HepG2 (cell line): ENCODE measurements at regions not wholly inside any gene's neighbourhood (a gene's known extent, or its start where the extent isn't known, plus 50 kb on each side); places are given as distances from the start of the nearest gene placed in this dataset.
A peak's percentile ranks its signal among the peaks of the same experiment; 100 is the strongest.

ENCODE experiments used
- ATAC-seq: fragments of 200-7000 bp; cut with Tn5 transposase; 3 replicates; pipeline ENCODE4 v1.9.1; 2020; ENCODE audit warnings: mild to moderate bottlenecking, moderate library complexity
- BruUV-seq: library from RNA; stranded (reverse); fragments of 400-500 nt; replicated peaks from 2 replicates; lab custom pipeline; 2021; lab: Mats Ljungman, UMichigan
- CTCF ChIA-PET: fragments of 300-600 bp; formaldehyde crosslinking; extraction: SDS; loops from one replicate; lab custom pipeline; 2021; ENCODE audit warnings: low total read pairs, inconsistent platforms, low intra/inter-chr PET ratio; lab: Yijun Ruan, JAX
- POLR2A ChIA-PET: fragments of 350-600 bp; sonication (Branson Sonifier 250); formaldehyde crosslinking; loops from one replicate; lab custom pipeline; 2020; ENCODE audit warnings: antibody characterized with exemption, inconsistent platforms; lab: Yijun Ruan, JAX
- DNase-seq: peaks from one replicate; pipeline ENCODE4 v3.0.0-alpha.2; 2015; ENCODE audit warnings: low spot score
- FAIRE-seq: peaks from 3 replicates; lab custom pipeline; 2011; peaks lifted over from hg19 to GRCh38; lab: Jason Lieb, UNC
- H2AFZ ChIP-seq: one replicate; pipeline ENCODE4 v1.6.1; 2011; ENCODE audit warnings: low read length, inconsistent platforms
- H3K27ac ChIP-seq: fragments of 300-600 bp; 3 replicates; pipeline ENCODE4 v1.8.0; 2011; ENCODE audit warnings: mixed run types, mild to moderate bottlenecking, mixed read lengths, low read length, inconsistent platforms; ENCODE audit not compliant: insufficient read depth; ENCODE audit errors: extremely low read length
- H3K27me3 ChIP-seq, 2 experiments: fragments of 200-600 bp in 1 of 2; 2 replicates in 1 of 2; 3 replicates in 1 of 2; pipeline versions ENCODE4 v1.6.0 to v1.8.0; 2011; ENCODE audit warnings: low read length in 2 of 2, mild to moderate bottlenecking in 2 of 2, moderate library complexity in 2 of 2, inconsistent platforms in 1 of 2; ENCODE audit not compliant: insufficient read depth in 2 of 2, control insufficient read depth in 1 of 2
- H3K36me3 ChIP-seq, 2 experiments: fragments of 200-600 bp in 1 of 2; replicated peaks in 1 of 2; 2 replicates in 1 of 2; 3 replicates in 1 of 2; pipeline versions ENCODE4 v1.5.1 to v1.8.0; 2011; ENCODE audit warnings: low read length in 2 of 2, inconsistent platforms in 1 of 2; ENCODE audit not compliant: insufficient read depth in 2 of 2, control insufficient read depth in 1 of 2
- H3K4me1 ChIP-seq: 2 replicates; pipeline ENCODE4 v1.5.1; 2012; ENCODE audit warnings: low read length, inconsistent platforms; ENCODE audit not compliant: insufficient read depth
- H3K4me2 ChIP-seq: 2 replicates; pipeline ENCODE4 v1.6.0; 2011; ENCODE audit warnings: low read depth, low read length, inconsistent platforms
- H3K4me3 ChIP-seq, 3 experiments: fragments of 200-600 bp in 1 of 3; sonication (generic), shearing (Covaris generic) in 1 of 3; replicated peaks in 1 of 3; 2 replicates each; pipeline ENCODE4 v1.5.1; 2011 to 2016; ENCODE audit warnings: low read length in 3 of 3, inconsistent platforms in 2 of 3, low read depth in 2 of 3, mild to moderate bottlenecking in 2 of 3, control low read depth in 1 of 3, mixed read lengths in 1 of 3; ENCODE audit not compliant: insufficient read depth in 1 of 3
- H3K79me2 ChIP-seq: one replicate; pipeline ENCODE4 v1.6.1; 2011; ENCODE audit warnings: low read length, inconsistent platforms; ENCODE audit not compliant: insufficient read depth
- H3K9ac ChIP-seq: 2 replicates; pipeline ENCODE4 v1.6.0; 2011; ENCODE audit warnings: mild to moderate bottlenecking, low read depth, low read length, inconsistent platforms; ENCODE audit not compliant: insufficient read depth
- H3K9me3 ChIP-seq: 2 replicates; pipeline ENCODE4 v1.5.1; 2012; ENCODE audit warnings: mild to moderate bottlenecking, low read length
- H4K20me1 ChIP-seq: 2 replicates; pipeline ENCODE4 v1.6.0; 2011; ENCODE audit warnings: inconsistent platforms, mild to moderate bottlenecking, low read length, moderate library complexity; ENCODE audit not compliant: insufficient read depth
- CBX2 ChIP-seq, 2 experiments: fragments of 200-600 bp in 1 of 2; sonication (generic); formaldehyde crosslinking in 1 of 2; IDR thresholded peaks; 2 replicates each; pipeline versions ENCODE4 v1.7.0 to v1.8.1; 2018 to 2022; ENCODE audit warnings: low read depth in 2 of 2, low read length in 1 of 2, mild to moderate bottlenecking in 1 of 2, missing genetic modification reagents in 1 of 2
- CHD2 ChIP-seq: IDR thresholded peaks from 2 replicates; pipeline ENCODE4 v1.6.1; 2011; ENCODE audit warnings: low read depth, low read length, improper control_type of control experiment
- CREB1 ChIP-seq, 2 experiments: fragments of 450-650 bp in 1 of 2; IDR thresholded peaks; 2 replicates each; pipeline ENCODE4 v1.6.1; 2016 to 2017; ENCODE audit warnings: control low read depth in 1 of 2, mild to moderate bottlenecking in 1 of 2, missing compliant biosample characterization in 1 of 2, missing genetic modification characterization in 1 of 2
- DR1 ChIP-seq: sonication (generic); formaldehyde crosslinking; IDR thresholded peaks from 2 replicates; pipeline ENCODE4 v1.8.0; 2021; ENCODE audit warnings: mild to moderate bottlenecking, missing genetic modification reagents, inconsistent platforms
- EED ChIP-seq: sonication (generic); formaldehyde crosslinking; IDR thresholded peaks from 2 replicates; pipeline ENCODE4 v1.5.0; 2020; ENCODE audit warnings: mild to moderate bottlenecking, missing genetic modification reagents
- KLF15 ChIP-seq: sonication (generic); formaldehyde crosslinking; IDR thresholded peaks from 2 replicates; pipeline ENCODE4 v1.8.1; 2023; ENCODE audit warnings: borderline replicate concordance, mild to moderate bottlenecking, inconsistent platforms, missing genetic modification reagents, mixed read lengths
- MAFF ChIP-seq: IDR thresholded peaks from 2 replicates; pipeline ENCODE4 v1.6.1; 2011; ENCODE audit warnings: low read depth, low read length, improper control_type of control experiment
- NBN ChIP-seq: fragments of 450-650 bp; conservative IDR thresholded peaks from 2 replicates; pipeline ENCODE4 v1.6.1; 2017
- NFRKB ChIP-seq: fragments of 450-650 bp; IDR thresholded peaks from 2 replicates; pipeline ENCODE4 v1.6.1; 2017
- PRMT3 ChIP-seq: sonication (generic); formaldehyde crosslinking; IDR thresholded peaks from 2 replicates; pipeline ENCODE4 v1.8.1; 2022; ENCODE audit warnings: low read depth, mild to moderate bottlenecking, moderate library complexity, missing genetic modification reagents, borderline replicate concordance
- REXO4 ChIP-seq: sonication (generic); formaldehyde crosslinking; IDR thresholded peaks from 2 replicates; pipeline ENCODE4 v1.8.0; 2022; ENCODE audit warnings: missing genetic modification reagents, mild to moderate bottlenecking, borderline replicate concordance
- SMYD3 ChIP-seq: sonication (generic); formaldehyde crosslinking; IDR thresholded peaks from 2 replicates; pipeline ENCODE4 v1.8.1; 2023; ENCODE audit warnings: mild to moderate bottlenecking, missing genetic modification reagents
- ZFP36L2 ChIP-seq: sonication (generic); formaldehyde crosslinking; IDR thresholded peaks from 2 replicates; pipeline ENCODE4 v1.4.0; 2020; ENCODE audit warnings: missing genetic modification reagents
- ZNF296 ChIP-seq: sonication (generic); formaldehyde crosslinking; conservative IDR thresholded peaks from 2 replicates; pipeline ENCODE4 v1.5.0; 2020; ENCODE audit warnings: mild to moderate bottlenecking, missing genetic modification reagents
- ZNF614 ChIP-seq: IDR thresholded peaks from 2 replicates; pipeline ENCODE4 v1.6.1; 2018; ENCODE audit warnings: missing biosample characterization, missing genetic modification reagents, inconsistent platforms, borderline replicate concordance
- WGBS: methylation state at CpG from one replicate; pipeline ENCODE4 v1.1.6; 2017; ENCODE audit warnings: low lambda C conversion rate; 5-methylcytosine and 5-hydroxymethylcytosine counted together
- in situ Hi-C: cut with HindIII; loops from 2 replicates; pipeline ENCODE4 v1.10.0; 2017; ENCODE audit warnings: low pct_unique_long_range_greater_than_20kb; ENCODE audit not compliant: extremely low pct_ligation_motif_present
- intact Hi-C: fragments of 100-400 bp; cut with micrococcal nuclease; formaldehyde crosslinking; loops from one replicate; pipeline ENCODE4 v1.10.0; 2022; ENCODE audit not compliant: unreplicated experiment
- TF ChIP-seq, protein P1 (sequence below): sonication (generic); formaldehyde crosslinking; IDR thresholded peaks from 2 replicates; pipeline ENCODE4 v1.4.0; 2020; ENCODE audit warnings: missing genetic modification reagents

DNA sequence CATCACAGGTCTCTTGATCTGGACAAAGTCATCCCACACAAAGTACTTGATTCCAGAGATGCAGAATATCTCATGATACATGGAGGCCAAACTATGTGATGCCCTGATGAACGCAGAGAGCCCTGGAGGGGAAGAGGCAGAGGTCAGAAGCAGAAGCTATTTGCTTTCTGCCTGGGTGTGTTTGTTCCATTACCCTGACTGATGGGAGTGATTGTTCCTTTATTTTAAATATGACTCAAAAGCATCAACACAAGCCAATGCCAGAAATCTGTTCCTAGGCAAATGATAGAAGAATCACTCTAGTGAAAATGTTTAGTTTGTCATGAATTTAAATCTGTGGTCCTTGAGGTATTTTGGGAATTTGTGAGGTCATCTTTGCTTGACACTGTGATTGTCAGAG, 54.7 kb upstream of the GGTLC1 start:
- POLR2A ChIA-PET, result no interaction called here
- WGBS, result 27% methylated on average over 1 of the region's 1 CpG
- BruUV-seq, result no TSS peak
- TF ChIP-seq DR1 (CRISPR knock-in tag) (no peak), CREB1 (IDR thresholded peaks at IDR 0.05) (peak; percentile 13; the same call in 1 of the 2 replicates), CREB1 (CRISPR knock-in tag; IDR thresholded peaks at IDR 0.05) (no peak)
- Histone ChIP-seq H3K9ac (no peak overlapping the region), H3K4me3 (no peak overlapping the region), H3K27ac (no peak overlapping the region), H3K79me2 (no peaks in the 10 kb centered on the region), H3K36me3 (no peaks in the 10 kb centered on the region), H2AFZ (no peak overlapping the region), H3K9me3 (no peaks in the 10 kb centered on the region), H3K4me2 (no peak overlapping the region), H3K27me3 (no peaks in the 10 kb centered on the region), H3K4me1 (no peaks in the 10 kb centered on the region), H4K20me1 (no peaks in the 10 kb centered on the region)
- ATAC-seq (no peak), DNase-seq (no peak), FAIRE-seq (no peak)
- in situ Hi-C loops (no loop called here), intact Hi-C loops (no loop called here)
- CTCF ChIA-PET, result no interaction called here

DNA sequence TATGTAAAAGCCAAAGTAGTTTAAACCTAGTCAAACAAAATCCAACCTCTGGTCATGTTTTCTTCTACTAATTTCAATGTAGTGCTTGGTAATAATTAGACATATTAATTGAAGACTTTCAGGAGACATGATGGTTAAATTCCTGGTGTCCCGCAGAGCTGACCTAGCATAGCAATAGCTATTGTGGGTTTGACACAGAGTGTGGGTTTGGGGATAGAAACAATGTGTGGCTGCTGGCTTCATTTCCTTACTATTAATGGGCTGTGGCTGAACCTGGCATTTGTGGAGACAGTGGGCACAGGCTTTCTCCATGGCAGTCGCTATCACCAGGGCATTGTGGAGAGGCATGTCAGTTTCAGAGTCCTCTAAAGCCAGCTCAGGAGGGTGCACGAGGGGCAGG, 54.1 kb upstream of the GGTLC1 start:
- no peak overlapping the region for H2AFZ ChIP-seq
- no peak overlapping the region for H3K9ac ChIP-seq
- ATAC-seq (no peak), DNase-seq (no peak), FAIRE-seq (no peak)
- WGBS, result 38% methylated on average over 2 of the region's 3 CpGs
- no TSS peak for BruUV-seq
- H4K20me1 ChIP-seq, result no peaks in the 10 kb centered on the region
- H3K4me1 ChIP-seq, result no peaks in the 10 kb centered on the region
- H3K27me3 ChIP-seq, result no peaks in the 10 kb centered on the region
- POLR2A ChIA-PET, result no interaction called here
- H3K27ac ChIP-seq, result no peak overlapping the region
- intact Hi-C loops (no loop called here), in situ Hi-C loops (no loop called here)
- CTCF ChIA-PET, result no interaction called here
- no peak overlapping the region for H3K4me2 ChIP-seq
- H3K36me3 ChIP-seq, result no peaks in the 10 kb centered on the region
- H3K4me3 ChIP-seq, result no peak overlapping the region
- H3K9me3 ChIP-seq, result no peaks in the 10 kb centered on the region
- H3K79me2 ChIP-seq, result no peaks in the 10 kb centered on the region
- TF ChIP-seq NFRKB, result no peak
- no peak for TF ChIP-seq NBN
- no peak for TF ChIP-seq ZNF296 (CRISPR knock-in tag)
- no peak for TF ChIP-seq REXO4
- no peak for TF ChIP-seq CHD2
- no peak for TF ChIP-seq MAFF
- no peak for TF ChIP-seq ZNF614 (CRISPR knock-in tag)
- TF ChIP-seq, protein P1, sequence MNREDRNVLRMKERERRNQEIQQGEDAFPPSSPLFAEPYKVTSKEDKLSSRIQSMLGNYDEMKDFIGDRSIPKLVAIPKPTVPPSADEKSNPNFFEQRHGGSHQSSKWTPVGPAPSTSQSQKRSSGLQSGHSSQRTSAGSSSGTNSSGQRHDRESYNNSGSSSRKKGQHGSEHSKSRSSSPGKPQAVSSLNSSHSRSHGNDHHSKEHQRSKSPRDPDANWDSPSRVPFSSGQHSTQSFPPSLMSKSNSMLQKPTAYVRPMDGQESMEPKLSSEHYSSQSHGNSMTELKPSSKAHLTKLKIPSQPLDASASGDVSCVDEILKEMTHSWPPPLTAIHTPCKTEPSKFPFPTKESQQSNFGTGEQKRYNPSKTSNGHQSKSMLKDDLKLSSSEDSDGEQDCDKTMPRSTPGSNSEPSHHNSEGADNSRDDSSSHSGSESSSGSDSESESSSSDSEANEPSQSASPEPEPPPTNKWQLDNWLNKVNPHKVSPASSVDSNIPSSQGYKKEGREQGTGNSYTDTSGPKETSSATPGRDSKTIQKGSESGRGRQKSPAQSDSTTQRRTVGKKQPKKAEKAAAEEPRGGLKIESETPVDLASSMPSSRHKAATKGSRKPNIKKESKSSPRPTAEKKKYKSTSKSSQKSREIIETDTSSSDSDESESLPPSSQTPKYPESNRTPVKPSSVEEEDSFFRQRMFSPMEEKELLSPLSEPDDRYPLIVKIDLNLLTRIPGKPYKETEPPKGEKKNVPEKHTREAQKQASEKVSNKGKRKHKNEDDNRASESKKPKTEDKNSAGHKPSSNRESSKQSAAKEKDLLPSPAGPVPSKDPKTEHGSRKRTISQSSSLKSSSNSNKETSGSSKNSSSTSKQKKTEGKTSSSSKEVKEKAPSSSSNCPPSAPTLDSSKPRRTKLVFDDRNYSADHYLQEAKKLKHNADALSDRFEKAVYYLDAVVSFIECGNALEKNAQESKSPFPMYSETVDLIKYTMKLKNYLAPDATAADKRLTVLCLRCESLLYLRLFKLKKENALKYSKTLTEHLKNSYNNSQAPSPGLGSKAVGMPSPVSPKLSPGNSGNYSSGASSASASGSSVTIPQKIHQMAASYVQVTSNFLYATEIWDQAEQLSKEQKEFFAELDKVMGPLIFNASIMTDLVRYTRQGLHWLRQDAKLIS (CRISPR knock-in tag), result no peak
- no peak for TF ChIP-seq PRMT3 (CRISPR knock-in tag)
- no peak for TF ChIP-seq ZFP36L2 (CRISPR knock-in tag)
- TF ChIP-seq KLF15, result no peak
- TF ChIP-seq SMYD3, result no peak
- TF ChIP-seq EED (CRISPR knock-in tag), result no peak
- TF ChIP-seq CBX2 (IDR thresholded peaks at IDR 0.05; ENCODE audit: low read depth, low read length), result no peak
- TF ChIP-seq CBX2 (CRISPR knock-in tag; IDR thresholded peaks at IDR 0.05; ENCODE audit: low read depth), result no peak
